ENCODE measurements at regions not wholly inside any gene's neighbourhood (a gene's known extent, or its start where the extent isn't known, plus 50 kb on each side); places are given as distances from the start of the nearest gene placed in this dataset.

GRCh38 chr16:51045794-51046193 is 105.3 kb downstream of the SALL1 start:
- dilution Hi-C loops (cut with HindIII; ENCODE audit: low sequenced_read_pairs, unreplicated experiment) (no loop called here), in situ Hi-C loops (cut with MboI; ENCODE audit: low sequenced_read_pairs) (no loop called here), intact Hi-C loops (cut with micrococcal nuclease) (no loop called here)
- Histone ChIP-seq H4K5ac (ENCODE audit: low read depth, low read length) (no peak overlapping the region), H2BK5ac (ENCODE audit: low read depth, low read length, poor library complexity, severe bottlenecking) (no peak overlapping the region), H3K4me1 (ENCODE audit: control insufficient read depth, insufficient read depth, low read length) (no peaks in the 10 kb centered on the region), H3K36me3 (ENCODE audit: control insufficient read depth, insufficient read depth, low read length) (no peaks in the 10 kb centered on the region), H2AK9ac (replicated peaks; ENCODE audit: low read depth, low read length, poor library complexity) (no peak overlapping the region), H2BK20ac (ENCODE audit: low read depth, low read length) (no peak overlapping the region), H3K23ac (ENCODE audit: low read depth, low read length) (no peak overlapping the region), H2AFZ (replicated peaks; ENCODE audit: low read length, poor library complexity) (no peak overlapping the region), H3K79me1 (ENCODE audit: low read depth in 1 of 2, low read length in 2 of 2) (no peaks in the 10 kb centered on the region), H2AK5ac (ENCODE audit: low read depth, low read length) (no peak overlapping the region), H3K4me2 (ENCODE audit: low read depth, low read length) (no peak overlapping the region), H3K27me3 (ENCODE audit: control insufficient read depth, insufficient read depth, low read length) (no peaks in the 10 kb centered on the region), H2BK15ac (ENCODE audit: low read depth, low read length) (no peak overlapping the region), H3K9me1 (ENCODE audit: insufficient read depth, low read length) (no peaks in the 10 kb centered on the region), H4K8ac (ENCODE audit: low read depth in 2 of 2, low read length in 2 of 2) (no peak overlapping the region), H3K9me3 (ENCODE audit: control insufficient read depth, insufficient read depth, low read length) (no peaks in the 10 kb centered on the region; the same call in 1 of the 2 replicates), H3K9ac (ENCODE audit: low read depth, low read length) (no peak overlapping the region), H3K14ac (replicated peaks; ENCODE audit: low read depth, low read length) (no peak overlapping the region), H3K56ac (ENCODE audit: extremely low read depth, insufficient read depth, low read length) (no peak overlapping the region), H3K4me3 (ENCODE audit: insufficient read depth, low read depth, low read length) (no peak overlapping the region), H3K4ac (ENCODE audit: low read depth, low read length) (no peak overlapping the region), H3K18ac (ENCODE audit: low read depth, low read length) (no peak overlapping the region), H2BK120ac (ENCODE audit: low read depth, low read length) (no peak overlapping the region), H4K20me1 (ENCODE audit: insufficient read depth, low read length) (no peaks in the 10 kb centered on the region), H3K27ac (ENCODE audit: insufficient read depth, low read length) (no peak overlapping the region), H4K91ac (ENCODE audit: insufficient read depth, low read depth, low read length) (no peak overlapping the region)
- CTCF ChIA-PET, result no interaction called here
- no peak for DNase-seq
- TF ChIP-seq, protein P1, sequence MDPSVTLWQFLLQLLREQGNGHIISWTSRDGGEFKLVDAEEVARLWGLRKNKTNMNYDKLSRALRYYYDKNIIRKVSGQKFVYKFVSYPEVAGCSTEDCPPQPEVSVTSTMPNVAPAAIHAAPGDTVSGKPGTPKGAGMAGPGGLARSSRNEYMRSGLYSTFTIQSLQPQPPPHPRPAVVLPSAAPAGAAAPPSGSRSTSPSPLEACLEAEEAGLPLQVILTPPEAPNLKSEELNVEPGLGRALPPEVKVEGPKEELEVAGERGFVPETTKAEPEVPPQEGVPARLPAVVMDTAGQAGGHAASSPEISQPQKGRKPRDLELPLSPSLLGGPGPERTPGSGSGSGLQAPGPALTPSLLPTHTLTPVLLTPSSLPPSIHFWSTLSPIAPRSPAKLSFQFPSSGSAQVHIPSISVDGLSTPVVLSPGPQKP (IDR thresholded peaks at IDR 0.05; ENCODE audit: borderline replicate concordance, low read depth, low read length), result no peak
- TF ChIP-seq NFE2L2 (IDR thresholded peaks at IDR 0.05; ENCODE audit: low read depth, low read length) (no peak), SMC3 (IDR thresholded peaks at IDR 0.05; ENCODE audit: low read depth, low read length) (no peak), CTCF (conservative IDR thresholded peaks at IDR 0.05; ENCODE audit: low read depth, low read length) (no peak)
- POLR2A ChIA-PET (ENCODE audit: unreplicated experiment), result no interaction called here
- 72% methylated on average over 2 of the region's 5 CpGs; no CpG with 5 or more reads in 1 of the 2 experiments for WGBS, 2 experiments (ENCODE audit: extremely low coverage in 2 of 2, insufficient read length in 1 of 2)
- no peak for ATAC-seq (ENCODE audit: low read depth)
- no TSS peak for BruUV-seq (replicated peaks)

Data from IMR-90 (cell line).